Adrenal gland (tissue), 5 donors: ENCODE measurements at regions not wholly inside any gene's neighbourhood (a gene's known extent, or its start where the extent isn't known, plus 50 kb on each side); places are given as distances from the start of the nearest gene placed in this dataset.

Source experiments
- POLR2A ChIP-seq, 2 donors: fragments of 450-650 bp; IDR thresholded peaks; one replicate each; pipeline ENCODE4 v1.6.1; 2017; ENCODE audit warnings: antibody characterized with exemption in 2 of 2, mild to moderate bottlenecking in 2 of 2, moderate library complexity in 1 of 2
- TF ChIP-seq, protein P1 (sequence below), 6 experiments: fragments of 450-650 bp in 4 of 6; fragments of 200-600 bp in 2 of 6; sonication (generic) in 1 of 6; IDR thresholded peaks; 1 replicate in 5 of 6; 2 replicates in 1 of 6; pipeline versions ENCODE4 v1.5.1 to v1.8.0; 2016 to 2021; ENCODE audit warnings: antibody characterized with exemption in 6 of 6, mild to moderate bottlenecking in 2 of 6, moderate library complexity in 1 of 6
- donor health status: DM: no; HTN: no; CAD: no.

DNA sequence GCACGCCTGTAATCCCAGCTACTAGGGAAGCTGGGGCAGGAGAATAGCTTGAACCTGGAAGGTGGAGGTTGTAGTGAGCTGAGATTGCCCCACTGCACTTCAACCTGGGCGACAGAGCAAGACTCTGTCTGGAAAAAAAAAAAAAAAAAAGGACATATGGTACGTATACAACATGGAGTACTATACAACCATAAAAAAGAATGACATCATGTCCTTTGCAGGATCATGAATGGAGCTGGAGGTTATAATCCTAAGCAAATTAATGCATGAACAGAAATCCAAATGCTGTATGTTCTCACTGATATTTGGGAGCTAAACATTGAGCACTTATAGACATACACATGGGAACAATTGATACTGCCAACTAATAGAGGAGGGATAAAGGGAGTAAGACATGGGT, 99.3 kb upstream of the KCNJ3 start:
- TF ChIP-seq, protein P1, sequence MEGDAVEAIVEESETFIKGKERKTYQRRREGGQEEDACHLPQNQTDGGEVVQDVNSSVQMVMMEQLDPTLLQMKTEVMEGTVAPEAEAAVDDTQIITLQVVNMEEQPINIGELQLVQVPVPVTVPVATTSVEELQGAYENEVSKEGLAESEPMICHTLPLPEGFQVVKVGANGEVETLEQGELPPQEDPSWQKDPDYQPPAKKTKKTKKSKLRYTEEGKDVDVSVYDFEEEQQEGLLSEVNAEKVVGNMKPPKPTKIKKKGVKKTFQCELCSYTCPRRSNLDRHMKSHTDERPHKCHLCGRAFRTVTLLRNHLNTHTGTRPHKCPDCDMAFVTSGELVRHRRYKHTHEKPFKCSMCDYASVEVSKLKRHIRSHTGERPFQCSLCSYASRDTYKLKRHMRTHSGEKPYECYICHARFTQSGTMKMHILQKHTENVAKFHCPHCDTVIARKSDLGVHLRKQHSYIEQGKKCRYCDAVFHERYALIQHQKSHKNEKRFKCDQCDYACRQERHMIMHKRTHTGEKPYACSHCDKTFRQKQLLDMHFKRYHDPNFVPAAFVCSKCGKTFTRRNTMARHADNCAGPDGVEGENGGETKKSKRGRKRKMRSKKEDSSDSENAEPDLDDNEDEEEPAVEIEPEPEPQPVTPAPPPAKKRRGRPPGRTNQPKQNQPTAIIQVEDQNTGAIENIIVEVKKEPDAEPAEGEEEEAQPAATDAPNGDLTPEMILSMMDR (IDR thresholded peaks at IDR 0.05) = no peak
- TF ChIP-seq POLR2A (IDR thresholded peaks at IDR 0.05) = no peak
